ENCODE measurements at regions not wholly inside any gene's neighbourhood (a gene's known extent, or its start where the extent isn't known, plus 50 kb on each side); places are given as distances from the start of the nearest gene placed in this dataset.
"Not testable (repeated sequence)": the region's sequence is repeated elsewhere in the genome, so short reads cannot be mapped to it uniquely, and the experiment has no call there.

GRCh38 chr12:66733321-66733720 is 54.4 kb upstream of the GRIP1 start:
- no peak for DNase-seq (ENCODE audit: low read depth)

DNA sequence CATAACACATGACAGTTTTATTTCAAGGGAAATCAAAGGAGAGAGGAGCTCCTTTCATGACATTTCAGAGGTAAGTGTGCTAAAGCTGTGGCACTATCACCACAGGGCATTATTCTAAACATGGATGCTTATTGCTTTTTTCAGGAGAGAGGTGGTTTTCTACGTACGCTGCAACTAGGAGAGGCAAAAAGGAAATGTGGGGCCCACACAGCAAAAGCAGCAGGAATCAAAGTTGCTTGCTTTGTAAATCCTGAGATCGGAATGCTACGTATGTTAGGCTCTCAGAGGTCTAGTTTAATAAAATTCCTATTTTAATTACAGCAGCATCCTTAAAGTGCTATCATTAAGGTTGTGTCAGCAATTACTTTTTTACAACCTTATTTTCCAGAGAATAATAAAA is 55.0 kb upstream of the GRIP1 start:
- no peak for DNase-seq (ENCODE audit: low read depth)

GRCh38 chr12:66735275-66735674 is 56.4 kb upstream of the GRIP1 start:
- no peak for DNase-seq (ENCODE audit: low read depth)

DNA sequence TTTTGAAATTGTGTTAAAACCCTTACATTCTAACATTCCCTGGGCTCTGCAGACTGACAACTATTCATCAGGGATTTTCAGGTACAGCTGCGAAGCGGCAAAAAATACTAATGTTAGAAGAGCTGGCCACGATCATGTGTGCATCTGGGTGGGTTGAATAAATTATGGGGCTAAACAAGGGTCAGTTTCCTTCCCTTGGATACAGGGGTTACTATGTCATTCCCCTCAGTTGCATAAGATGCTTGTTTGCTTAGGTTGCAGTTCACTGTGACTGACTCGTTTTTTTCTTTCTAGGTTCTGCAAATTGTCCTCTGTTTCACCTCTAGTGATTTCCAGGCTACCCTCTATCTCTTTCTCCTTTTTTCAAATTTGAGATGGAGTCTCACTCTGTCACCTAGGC is 58.1 kb upstream of the GRIP1 start:
- DNase-seq (ENCODE audit: low read depth) = no peak

GRCh38 chr12:66739266-66739665 is 60.4 kb upstream of the GRIP1 start:
- DNase-seq (ENCODE audit: low read depth) = no peak

DNA sequence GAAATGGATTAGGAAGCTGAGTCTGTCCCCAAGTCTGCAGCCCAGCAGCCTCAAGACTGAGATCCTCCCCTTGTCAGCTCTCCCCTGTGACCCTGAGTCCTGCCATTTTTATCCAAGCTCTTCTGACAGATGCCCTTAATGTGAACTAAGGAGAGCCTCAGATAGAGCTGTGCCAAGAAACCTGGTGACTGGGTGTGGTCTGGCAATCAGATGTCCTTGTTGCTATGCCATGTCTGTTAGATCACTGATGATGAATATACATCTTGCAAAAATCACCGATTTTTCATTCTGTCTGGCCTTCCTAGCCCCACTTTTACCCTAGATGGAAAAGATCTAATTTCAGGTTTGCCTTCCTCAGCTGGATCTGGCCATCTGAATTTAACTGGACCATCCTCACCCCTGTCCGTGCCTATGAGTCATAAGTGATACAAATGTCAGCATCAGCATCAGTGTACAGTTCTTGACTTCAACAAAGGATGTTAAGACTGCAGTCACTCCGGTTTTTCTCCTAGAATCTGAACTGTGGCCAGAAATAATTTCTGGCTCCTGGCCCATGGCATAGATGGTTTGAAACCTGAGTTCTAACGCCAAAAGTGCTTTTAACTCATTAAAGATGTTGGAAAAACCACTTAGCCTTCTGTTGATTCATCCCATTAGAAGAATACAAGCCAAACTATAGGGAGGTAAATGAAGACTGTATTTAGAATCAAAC is 61.2 kb upstream of the GRIP1 start:
- DNase-seq (ENCODE audit: low read depth) = no peak

- no peak for DNase-seq (ENCODE audit: low read depth)
Measured at GRCh38 chr12:66740732-66741131, 61.9 kb upstream of the GRIP1 start.

DNA sequence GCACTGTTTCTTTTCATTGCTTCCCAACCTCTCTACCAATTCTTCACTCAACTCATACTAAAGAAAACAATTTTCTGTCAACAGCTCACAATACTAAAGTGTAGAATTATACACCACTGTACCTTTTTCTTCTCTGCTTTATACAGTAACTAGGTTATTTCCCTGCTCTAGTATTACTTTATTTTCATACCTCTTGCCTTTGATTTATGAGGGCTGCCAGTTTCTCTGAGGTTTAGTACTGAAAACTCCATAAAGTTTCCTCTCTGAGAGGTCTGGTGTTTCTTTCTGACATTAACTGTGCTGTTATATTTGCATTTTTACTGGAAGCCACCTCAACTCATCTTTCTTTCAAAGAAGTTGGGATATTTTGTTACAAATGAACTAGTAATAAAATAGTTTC is 63.0 kb upstream of the GRIP1 start:
- no peak for DNase-seq (ENCODE audit: low read depth)

- no peak for DNase-seq (ENCODE audit: low read depth)
Measured at GRCh38 chr12:66742508-66743367, 63.9 kb upstream of the GRIP1 start.

DNA sequence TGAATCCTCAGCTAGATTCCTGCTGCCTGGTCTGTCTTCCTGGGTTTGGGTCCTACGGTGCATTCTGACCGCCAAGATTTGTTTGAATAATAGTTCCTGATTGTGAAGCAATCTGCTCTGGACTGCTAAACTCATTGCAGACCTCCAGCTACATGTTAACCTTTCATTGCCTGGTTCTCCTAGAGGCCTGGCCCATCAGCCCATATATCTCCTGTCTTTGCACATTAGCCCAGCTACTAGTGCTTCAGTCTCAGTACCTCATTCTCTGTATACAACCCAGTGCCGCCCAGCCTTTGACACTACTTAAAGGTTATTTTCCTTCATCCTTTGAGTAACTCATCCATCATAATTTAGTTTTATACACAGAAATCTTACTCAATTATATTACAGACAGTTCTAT is 65.6 kb upstream of the GRIP1 start:
- no peak for DNase-seq (ENCODE audit: low read depth)

- DNase-seq (ENCODE audit: low read depth) = no peak
Measured at GRCh38 chr12:66744956-66745383, 66.1 kb upstream of the GRIP1 start.

GRCh38 chr12:66746489-66747201 is 67.8 kb upstream of the GRIP1 start:
- no peak for DNase-seq (ENCODE audit: low read depth)

GRCh38 chr12:66751432-66752113 is 72.7 kb upstream of the GRIP1 start:
- DNase-seq (ENCODE audit: low read depth) = no peak

DNA sequence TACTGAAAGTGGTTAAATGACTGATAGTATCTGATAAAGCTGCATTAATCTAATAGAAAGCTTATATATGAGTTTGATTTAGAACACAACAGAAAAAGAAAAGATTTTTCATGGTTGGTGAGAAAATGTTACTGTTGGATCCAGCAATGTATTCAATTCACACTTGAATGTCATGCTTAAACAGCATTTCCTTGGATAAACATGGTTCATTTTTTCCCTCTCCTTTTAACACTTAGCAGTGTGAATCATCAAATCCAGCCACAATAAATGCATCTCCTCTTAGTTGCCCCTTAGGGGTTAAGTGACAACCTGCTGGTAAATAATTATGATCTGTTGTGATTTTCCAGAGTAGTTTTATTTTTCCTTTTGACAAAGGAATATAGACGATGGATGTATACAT is 74.9 kb upstream of the GRIP1 start:
- no peak for DNase-seq (ENCODE audit: low read depth)

DNA sequence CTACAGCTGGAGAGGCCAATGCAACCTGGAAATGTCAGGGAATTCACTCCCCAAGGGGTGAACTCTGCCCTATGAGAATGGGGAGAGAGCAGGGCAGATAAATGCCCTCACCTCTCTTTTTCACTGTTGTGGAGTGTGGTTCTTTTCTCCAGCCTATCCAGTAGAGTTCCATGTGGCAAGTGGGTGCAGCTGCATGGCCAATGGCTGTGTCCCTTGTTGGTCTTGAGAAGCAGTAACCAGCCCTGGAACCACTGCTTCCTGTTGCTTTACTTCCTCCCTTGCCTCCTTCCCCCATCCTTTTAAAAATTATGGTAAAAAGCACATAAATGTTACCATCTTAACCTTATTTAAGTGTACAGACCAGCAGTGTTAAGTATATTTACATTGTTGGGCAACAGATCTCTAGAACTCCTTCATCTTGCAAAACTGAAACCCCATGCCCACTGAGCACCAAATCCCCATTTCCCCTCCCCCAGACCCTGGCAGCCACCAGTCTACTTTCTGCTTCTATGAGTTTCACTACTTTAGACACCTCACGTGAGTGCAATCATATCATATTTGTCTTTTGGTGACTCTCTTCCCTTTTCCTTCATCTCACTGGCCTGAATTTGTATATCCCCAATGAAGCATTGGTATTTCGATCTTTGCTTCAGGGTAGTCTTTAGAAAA is 77.0 kb upstream of the GRIP1 start:
- DNase-seq (ENCODE audit: low read depth) = no peak

DNA sequence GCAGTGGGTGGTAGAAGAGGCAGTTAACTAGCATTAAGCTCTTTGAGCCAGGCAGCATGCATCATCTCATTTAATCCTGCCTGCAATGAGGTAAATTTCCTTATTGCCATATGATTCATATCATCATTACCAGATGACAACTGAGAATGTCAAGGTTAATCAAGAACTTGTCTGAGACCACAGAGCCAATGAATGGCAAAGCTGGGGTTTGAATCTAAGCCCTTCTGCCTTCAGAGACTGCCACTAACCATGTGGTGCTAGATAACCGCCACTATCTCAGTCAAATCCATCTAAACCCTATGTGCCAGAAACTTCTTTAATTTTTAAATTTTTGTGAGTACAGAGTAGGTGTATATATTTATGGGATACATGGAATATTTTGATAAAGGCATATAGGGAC is 77.8 kb upstream of the GRIP1 start:
- DNase-seq (ENCODE audit: low read depth) = no peak

GRCh38 chr12:66760122-66760521 is 81.2 kb upstream of the GRIP1 start:
- DNase-seq (ENCODE audit: low read depth) = not testable (repeated sequence)

GRCh38 chr12:66763467-66763866 is 84.6 kb upstream of the GRIP1 start:
- DNase-seq (ENCODE audit: low read depth) = no peak

GRCh38 chr12:66765204-66765603 is 86.3 kb upstream of the GRIP1 start:
- no peak for DNase-seq (ENCODE audit: low read depth)

DNA sequence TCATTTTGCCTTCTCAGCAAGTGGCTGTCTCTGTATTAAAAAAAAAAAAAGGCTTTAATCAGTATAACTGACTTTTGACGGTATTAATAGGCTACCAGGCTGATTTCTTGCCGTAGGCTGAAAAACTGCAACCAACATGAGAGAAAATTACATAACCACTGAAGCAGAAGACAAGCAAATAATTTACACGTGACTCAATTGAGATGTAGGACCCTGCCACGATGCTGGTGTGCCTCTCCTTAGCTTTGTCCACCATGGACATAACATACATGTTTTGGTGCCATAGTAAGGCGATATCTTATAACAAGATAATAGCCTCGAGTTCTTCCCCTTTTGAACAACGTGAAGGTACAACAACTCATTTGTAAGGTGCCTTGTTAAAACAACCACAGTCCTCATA is 88.7 kb upstream of the GRIP1 start:
- DNase-seq (ENCODE audit: low read depth) = no peak

DNA sequence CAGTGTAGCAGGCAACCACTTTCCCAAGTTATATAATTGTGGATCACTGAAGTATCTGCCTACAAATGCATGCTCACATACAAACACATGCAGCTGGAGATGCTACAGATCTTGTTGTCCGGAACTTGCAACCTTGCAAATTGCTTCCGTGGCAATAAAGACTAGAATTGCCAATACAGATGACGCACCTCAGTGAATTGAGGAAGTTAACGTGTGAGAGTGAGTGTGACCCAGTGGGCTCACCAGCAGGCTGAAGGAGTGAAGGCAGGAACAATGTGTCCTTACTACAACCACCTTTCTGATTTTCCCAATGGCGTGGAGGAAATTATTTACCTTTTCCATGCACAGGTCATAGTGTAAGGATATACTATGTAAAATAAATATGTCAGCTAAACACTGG is 89.4 kb upstream of the GRIP1 start:
- DNase-seq (ENCODE audit: low read depth) = no peak

- no peak for DNase-seq (ENCODE audit: low read depth)
Measured at GRCh38 chr12:66774929-66775328, 96.1 kb upstream of the GRIP1 start.

Data from stimulated activated CD4-positive, alpha-beta T cell treated with anti-CD3 and anti-CD28 coated beads, Interleukin-2, amount 100 ng/mL, for 4 hours (primary cell).